Calu3 (cell line): ENCODE measurements at regions not wholly inside any gene's neighbourhood (a gene's known extent, or its start where the extent isn't known, plus 50 kb on each side); places are given as distances from the start of the nearest gene placed in this dataset.

Experiments
- BruUV-seq: library from RNA; stranded (reverse); fragments of 400-500 nt; replicated peaks from 2 replicates; lab custom pipeline; 2021; lab: Mats Ljungman, UMichigan
- CTCF ChIA-PET: fragments of 300-600 bp; sonication (Branson Sonifier 250); formaldehyde crosslinking; loops from one replicate; lab custom pipeline; 2022; ENCODE audit warnings: antibody characterized with exemption; lab: Charles Lee
- DNase-seq: peaks from one replicate; pipeline ENCODE4 v3.0.0; 2022
- H3K27ac Mint-ChIP-seq: one replicate; pipeline ENCODE4 v1.8.0; 2022; ENCODE audit warnings: mixed read lengths; ENCODE audit not compliant: unreplicated experiment
- H3K27me3 Mint-ChIP-seq: one replicate; pipeline ENCODE4 v1.8.0; 2022; ENCODE audit warnings: mixed read lengths; ENCODE audit not compliant: unreplicated experiment
- H3K36me3 Mint-ChIP-seq: one replicate; pipeline ENCODE4 v1.8.0; 2022; ENCODE audit warnings: mild to moderate bottlenecking, moderate library complexity, mixed read lengths; ENCODE audit not compliant: insufficient read depth, unreplicated experiment
- H3K4me1 Mint-ChIP-seq: one replicate; pipeline ENCODE4 v1.8.0; 2022; ENCODE audit warnings: mild to moderate bottlenecking, low read depth, mixed read lengths; ENCODE audit not compliant: unreplicated experiment
- H3K4me3 Mint-ChIP-seq: one replicate; pipeline ENCODE4 v1.8.0; 2022; ENCODE audit warnings: mild to moderate bottlenecking, low read depth, moderate library complexity, mixed read lengths; ENCODE audit not compliant: unreplicated experiment
- H3K9me3 Mint-ChIP-seq: one replicate; pipeline ENCODE4 v1.8.0; 2022; ENCODE audit warnings: low read depth, mixed read lengths; ENCODE audit not compliant: unreplicated experiment
- intact Hi-C: fragments of 100-400 bp; cut with micrococcal nuclease; formaldehyde crosslinking; loops from one replicate; pipeline ENCODE4 v1.10.0; 2022; ENCODE audit not compliant: unreplicated experiment
- TF ChIP-seq, protein P1 (sequence below): fragments of 200-600 bp; IDR thresholded peaks from one replicate; pipeline ENCODE4 v1.8.0; 2022; ENCODE audit warnings: antibody characterized with exemption; ENCODE audit not compliant: unreplicated experiment

DNA sequence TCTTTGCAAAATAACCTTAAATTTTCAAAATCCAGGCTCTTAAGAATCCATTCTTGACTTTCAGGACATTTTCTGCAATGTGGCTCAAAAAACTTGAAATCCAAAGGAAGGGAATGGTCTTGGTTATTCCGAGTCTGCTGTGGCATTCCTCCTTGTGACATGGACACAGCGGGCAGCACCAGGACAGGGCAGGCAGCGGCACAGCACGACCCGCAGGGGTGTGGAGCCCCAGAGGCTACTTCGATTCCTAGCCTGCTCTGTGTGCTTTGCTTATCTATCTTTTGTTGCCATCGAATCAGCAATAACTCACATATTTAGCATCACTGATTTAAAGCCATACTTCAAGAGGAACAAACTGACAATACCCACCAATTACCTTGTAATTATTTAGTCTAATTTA lies 420.2 kb upstream of the IRX1 start:
- no peaks in the 10 kb centered on the region for H3K4me1 Mint-ChIP-seq
- H3K27ac Mint-ChIP-seq, result no peak overlapping the region
- no peaks in the 10 kb centered on the region for H3K27me3 Mint-ChIP-seq
- intact Hi-C loops, result no loop called here
- TF ChIP-seq, protein P1, sequence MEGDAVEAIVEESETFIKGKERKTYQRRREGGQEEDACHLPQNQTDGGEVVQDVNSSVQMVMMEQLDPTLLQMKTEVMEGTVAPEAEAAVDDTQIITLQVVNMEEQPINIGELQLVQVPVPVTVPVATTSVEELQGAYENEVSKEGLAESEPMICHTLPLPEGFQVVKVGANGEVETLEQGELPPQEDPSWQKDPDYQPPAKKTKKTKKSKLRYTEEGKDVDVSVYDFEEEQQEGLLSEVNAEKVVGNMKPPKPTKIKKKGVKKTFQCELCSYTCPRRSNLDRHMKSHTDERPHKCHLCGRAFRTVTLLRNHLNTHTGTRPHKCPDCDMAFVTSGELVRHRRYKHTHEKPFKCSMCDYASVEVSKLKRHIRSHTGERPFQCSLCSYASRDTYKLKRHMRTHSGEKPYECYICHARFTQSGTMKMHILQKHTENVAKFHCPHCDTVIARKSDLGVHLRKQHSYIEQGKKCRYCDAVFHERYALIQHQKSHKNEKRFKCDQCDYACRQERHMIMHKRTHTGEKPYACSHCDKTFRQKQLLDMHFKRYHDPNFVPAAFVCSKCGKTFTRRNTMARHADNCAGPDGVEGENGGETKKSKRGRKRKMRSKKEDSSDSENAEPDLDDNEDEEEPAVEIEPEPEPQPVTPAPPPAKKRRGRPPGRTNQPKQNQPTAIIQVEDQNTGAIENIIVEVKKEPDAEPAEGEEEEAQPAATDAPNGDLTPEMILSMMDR, result no peak
- no peaks in the 10 kb centered on the region for H3K36me3 Mint-ChIP-seq
- BruUV-seq, result no TSS peak
- H3K4me3 Mint-ChIP-seq, result no peak overlapping the region
- H3K9me3 Mint-ChIP-seq, result peaks cover 13% of the 10 kb centered on the region
- DNase-seq, result no peak
- CTCF ChIA-PET, result no interaction called here

DNA sequence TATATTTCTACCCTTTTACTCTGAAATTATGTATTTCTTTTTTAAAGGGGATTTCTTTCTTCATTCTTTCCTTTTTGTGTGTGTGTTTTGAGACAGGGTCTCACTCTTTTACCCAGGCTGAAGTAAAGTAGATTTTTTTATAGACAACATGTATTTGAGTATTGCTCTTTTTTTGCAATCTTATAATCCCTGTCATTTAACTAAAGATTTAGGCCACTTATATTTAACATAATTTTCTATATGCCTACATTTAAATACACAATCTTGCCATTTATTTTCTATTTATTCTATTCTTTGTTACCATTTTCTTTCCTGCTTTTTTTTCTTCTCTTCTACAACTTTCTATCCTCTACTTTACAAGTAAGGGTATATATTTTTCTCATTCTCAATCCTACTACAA lies 416.0 kb upstream of the IRX2 start:
- Mint-ChIP-seq H3K27me3 (no peaks in the 10 kb centered on the region), H3K36me3 (no peaks in the 10 kb centered on the region), H3K9me3 (peaks cover 18% of the 10 kb centered on the region), H3K4me1 (no peaks in the 10 kb centered on the region), H3K27ac (no peak overlapping the region), H3K4me3 (no peak overlapping the region)
- no TSS peak for BruUV-seq
- TF ChIP-seq, protein P1, result no peak
- intact Hi-C loops, result no loop called here
- DNase-seq, result no peak
- CTCF ChIA-PET, result no interaction called here

DNA sequence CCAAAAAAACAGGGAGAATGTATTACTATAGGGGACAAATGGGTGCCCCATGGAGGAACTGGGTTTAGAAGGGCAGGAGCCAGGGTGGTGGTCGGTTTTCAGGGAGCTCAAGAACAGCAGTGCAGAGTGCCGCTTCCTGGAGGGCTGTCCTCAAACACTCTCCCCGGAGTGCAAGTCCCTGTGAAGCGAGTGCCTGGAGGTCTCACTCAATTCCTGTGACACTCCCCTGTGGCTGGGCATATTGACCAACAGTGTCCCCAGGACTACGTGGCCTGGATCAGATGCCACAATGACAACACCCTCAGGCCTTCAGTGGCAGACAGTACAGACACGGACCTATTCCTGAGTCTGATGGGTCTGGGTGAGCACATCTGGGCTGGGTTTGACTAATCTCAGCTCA lies 412.1 kb upstream of the IRX2 start:
- no TSS peak for BruUV-seq
- no peak for DNase-seq
- Mint-ChIP-seq H3K27me3 (no peaks in the 10 kb centered on the region), H3K27ac (no peak overlapping the region), H3K36me3 (no peaks in the 10 kb centered on the region), H3K4me3 (no peak overlapping the region), H3K9me3 (peaks cover 26% of the 10 kb centered on the region), H3K4me1 (no peaks in the 10 kb centered on the region)
- CTCF ChIA-PET, result no interaction called here
- intact Hi-C loops, result no loop called here
- TF ChIP-seq, protein P1, result no peak

DNA sequence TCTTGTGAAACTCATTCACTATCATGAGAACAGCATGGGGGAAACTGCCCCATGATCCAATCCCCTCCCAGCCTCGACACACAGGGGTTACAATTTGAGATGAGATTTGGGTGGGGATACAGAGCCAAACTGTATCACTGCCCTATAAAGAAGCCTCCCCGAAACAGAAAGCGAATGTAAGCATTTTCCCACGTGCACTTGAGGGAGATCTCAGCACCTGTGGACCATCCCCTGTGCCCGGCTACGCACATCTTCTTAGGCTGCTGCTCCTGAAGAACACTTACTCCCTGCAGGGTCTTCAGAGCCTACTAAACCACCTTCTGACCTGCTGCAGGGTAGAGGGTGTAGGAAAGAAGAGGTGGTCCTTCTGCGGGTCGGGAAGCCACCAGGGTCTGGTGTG lies 410.2 kb upstream of the IRX2 start:
- CTCF ChIA-PET, result no interaction called here
- BruUV-seq, result no TSS peak

More for the DNA sequence above, 410.2 kb upstream of the IRX2 start:
- Mint-ChIP-seq H3K27me3 (no peaks in the 10 kb centered on the region), H3K27ac (no peak overlapping the region), H3K9me3 (peaks cover 18% of the 10 kb centered on the region), H3K4me1 (no peaks in the 10 kb centered on the region), H3K36me3 (no peaks in the 10 kb centered on the region), H3K4me3 (no peak overlapping the region)
- intact Hi-C loops, result no loop called here
- DNase-seq, result no peak
- TF ChIP-seq, protein P1, result no peak
